Esophagus muscularis mucosa (tissue), 4 donors: ENCODE measurements at regions not wholly inside any gene's neighbourhood (a gene's known extent, or its start where the extent isn't known, plus 50 kb on each side); places are given as distances from the start of the nearest gene placed in this dataset.

Experiments used
- DNase-seq: peaks from one replicate; pipeline ENCODE4 v3.0.0-alpha.2; 2017; ENCODE audit errors: extremely low spot score
- H3K27ac ChIP-seq, 4 donors: fragments of 200-600 bp; sonication (generic); replicated peaks in 1 of 4; 1 replicate in 3 of 4; 2 replicates in 1 of 4; pipeline ENCODE4 v1.5.1; 2016 to 2019; ENCODE audit warnings: mild to moderate bottlenecking in 1 of 4
- H3K27me3 ChIP-seq, 4 donors: fragments of 200-600 bp; sonication (generic); one replicate each; pipeline versions ENCODE4 v1.5.1 to v1.6.0; 2016 to 2019
- H3K36me3 ChIP-seq, 4 donors: fragments of 200-600 bp; sonication (generic); one replicate each; pipeline ENCODE4 v1.5.1; 2016 to 2019
- H3K4me1 ChIP-seq, 4 donors: fragments of 200-600 bp; sonication (generic); one replicate each; pipeline ENCODE4 v1.5.1; 2016 to 2019
- H3K4me3 ChIP-seq, 4 donors: fragments of 200-600 bp; sonication (generic); 1 replicate in 2 of 4; 2 replicates in 2 of 4; pipeline ENCODE4 v1.5.1; 2016 to 2019; ENCODE audit warnings: mild to moderate bottlenecking in 4 of 4, moderate library complexity in 1 of 4
- H3K9me3 ChIP-seq, 4 donors: fragments of 200-600 bp; sonication (generic); 1 replicate in 3 of 4; 2 replicates in 1 of 4; pipeline ENCODE4 v1.5.1; 2016 to 2019
- EP300 ChIP-seq: sonication (generic); formaldehyde crosslinking; IDR thresholded peaks from one replicate; pipeline ENCODE4 v1.6.1; 2017; ENCODE audit warnings: antibody characterized with exemption
- POLR2A ChIP-seq: fragments of 450-650 bp; IDR thresholded peaks from one replicate; pipeline ENCODE4 v1.6.1; 2017; ENCODE audit warnings: antibody characterized with exemption, moderate library complexity, mild to moderate bottlenecking, low read depth
- POLR2AphosphoS5 ChIP-seq, 2 donors: sonication (generic); formaldehyde crosslinking; IDR thresholded peaks; one replicate each; pipeline ENCODE4 v1.6.1; 2017; ENCODE audit warnings: antibody characterized with exemption in 2 of 2
- WGBS: methylation state at CpG from one replicate; pipeline ENCODE4 v1.1.5; 2018; 5-methylcytosine and 5-hydroxymethylcytosine counted together
- intact Hi-C: fragments of 100-400 bp; cut with DNase I; formaldehyde crosslinking; loops from one replicate; pipeline ENCODE4 v1.15.1; 2023
- TF ChIP-seq, protein P1 (sequence below), 3 experiments: fragments of 200-600 bp in 2 of 3; fragments of 450-650 bp in 1 of 3; sonication (generic) in 2 of 3; IDR thresholded peaks; one replicate each; pipeline ENCODE4 v1.5.1; 2017 to 2019; ENCODE audit warnings: antibody characterized with exemption in 3 of 3, mild to moderate bottlenecking in 2 of 3, moderate library complexity in 1 of 3

DNA sequence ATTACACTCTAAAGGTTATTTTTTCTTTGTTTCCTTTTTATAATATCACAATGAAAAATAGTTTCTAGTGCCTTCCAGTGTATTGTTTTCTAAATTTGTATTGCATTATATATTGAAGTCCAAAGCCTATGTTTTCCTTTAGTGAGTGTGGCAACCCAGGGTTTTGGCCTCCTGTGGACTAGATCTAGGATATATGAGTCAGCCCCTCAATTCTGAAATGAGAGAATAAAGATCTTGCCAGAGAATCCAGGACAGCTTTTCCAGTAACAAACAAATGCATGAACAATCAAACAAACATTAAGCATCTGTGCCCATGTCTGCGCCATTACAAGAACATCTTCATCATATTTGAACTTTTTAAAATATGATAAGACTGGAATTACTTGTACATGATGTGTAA is 70.7 kb upstream of the SSTR1 start:
- H3K4me3 ChIP-seq, result no peak overlapping the region
- no peak overlapping the region for H3K27ac ChIP-seq
- no peak for TF ChIP-seq POLR2AphosphoS5 (IDR thresholded peaks at IDR 0.05)
- TF ChIP-seq, protein P1, sequence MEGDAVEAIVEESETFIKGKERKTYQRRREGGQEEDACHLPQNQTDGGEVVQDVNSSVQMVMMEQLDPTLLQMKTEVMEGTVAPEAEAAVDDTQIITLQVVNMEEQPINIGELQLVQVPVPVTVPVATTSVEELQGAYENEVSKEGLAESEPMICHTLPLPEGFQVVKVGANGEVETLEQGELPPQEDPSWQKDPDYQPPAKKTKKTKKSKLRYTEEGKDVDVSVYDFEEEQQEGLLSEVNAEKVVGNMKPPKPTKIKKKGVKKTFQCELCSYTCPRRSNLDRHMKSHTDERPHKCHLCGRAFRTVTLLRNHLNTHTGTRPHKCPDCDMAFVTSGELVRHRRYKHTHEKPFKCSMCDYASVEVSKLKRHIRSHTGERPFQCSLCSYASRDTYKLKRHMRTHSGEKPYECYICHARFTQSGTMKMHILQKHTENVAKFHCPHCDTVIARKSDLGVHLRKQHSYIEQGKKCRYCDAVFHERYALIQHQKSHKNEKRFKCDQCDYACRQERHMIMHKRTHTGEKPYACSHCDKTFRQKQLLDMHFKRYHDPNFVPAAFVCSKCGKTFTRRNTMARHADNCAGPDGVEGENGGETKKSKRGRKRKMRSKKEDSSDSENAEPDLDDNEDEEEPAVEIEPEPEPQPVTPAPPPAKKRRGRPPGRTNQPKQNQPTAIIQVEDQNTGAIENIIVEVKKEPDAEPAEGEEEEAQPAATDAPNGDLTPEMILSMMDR (IDR thresholded peaks at IDR 0.05), result no peak
- no peaks in the 10 kb centered on the region for H3K9me3 ChIP-seq
- WGBS, result 100% methylated on average over 1 of the region's 1 CpG
- H3K36me3 ChIP-seq, result no peaks in the 10 kb centered on the region
- H3K4me1 ChIP-seq, result no peaks in the 10 kb centered on the region
- intact Hi-C loops, result no loop called here
- DNase-seq, result no peak
- H3K27me3 ChIP-seq, result no peaks in the 10 kb centered on the region

DNA sequence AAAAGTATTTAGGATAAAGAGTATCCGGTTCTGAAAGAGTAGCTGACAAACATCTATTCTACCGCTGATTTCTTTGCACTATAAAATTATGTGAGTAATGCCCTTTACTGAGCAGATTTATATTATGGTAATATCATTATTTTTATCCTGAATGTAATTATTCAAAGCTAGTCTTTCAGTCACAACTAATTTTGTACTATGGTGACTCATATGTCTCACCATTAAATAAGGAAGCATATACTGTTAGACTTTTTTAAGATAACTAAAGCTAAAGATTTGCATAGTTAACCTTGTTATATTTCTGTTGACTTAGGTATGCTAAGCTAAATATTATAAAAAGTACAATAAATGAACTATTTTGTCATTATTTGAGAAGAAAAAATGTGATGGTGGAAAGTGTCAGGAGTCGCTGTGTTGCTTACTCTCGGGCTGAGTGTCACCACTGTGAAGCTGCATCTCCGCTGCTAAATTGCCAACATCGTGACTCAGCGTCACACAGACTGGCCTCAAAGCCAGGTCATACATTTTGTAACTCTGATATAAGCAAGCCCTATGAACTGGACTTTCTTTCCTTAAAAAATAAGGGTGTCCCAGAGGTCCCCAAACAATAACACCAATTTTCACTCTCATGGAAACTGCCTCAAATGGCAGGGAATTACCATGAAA is 69.1 kb upstream of the SSTR1 start:
- Histone ChIP-seq H3K4me1 (no peaks in the 10 kb centered on the region), H3K9me3 (no peaks in the 10 kb centered on the region), H3K27me3 (no peaks in the 10 kb centered on the region), H3K27ac (no peak overlapping the region), H3K36me3 (no peaks in the 10 kb centered on the region), H3K4me3 (no peak overlapping the region)
- TF ChIP-seq POLR2AphosphoS5 (IDR thresholded peaks at IDR 0.05), result no peak
- no peak for TF ChIP-seq POLR2A
- TF ChIP-seq, protein P1 (IDR thresholded peaks at IDR 0.05), result no peak
- no peak for TF ChIP-seq EP300
- DNase-seq, result no peak
- intact Hi-C loops, result no loop called here
- 89% methylated on average over 7 of the region's 7 CpGs for whole genome bisulfite sequencing

DNA sequence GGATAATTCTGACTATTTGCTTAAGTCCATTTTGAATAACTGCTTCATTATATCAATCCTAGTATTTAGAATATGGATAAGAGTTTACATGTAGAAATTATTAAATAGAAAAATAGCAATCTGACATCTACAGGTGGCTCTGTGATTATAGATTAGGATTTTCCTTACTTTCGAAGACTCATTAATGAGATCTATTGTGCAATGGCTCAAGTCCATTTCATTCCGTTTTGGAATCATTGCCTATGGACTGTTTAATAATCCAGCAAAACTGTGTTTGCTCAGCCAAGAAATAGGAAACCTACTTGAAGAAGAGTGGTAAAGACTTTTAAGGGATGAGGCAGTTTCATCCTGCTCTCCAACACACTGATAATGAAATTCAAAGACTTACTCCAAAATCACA is 67.8 kb upstream of the SSTR1 start:
- Histone ChIP-seq H3K9me3 (no peaks in the 10 kb centered on the region), H3K4me3 (no peak overlapping the region), H3K27ac (no peak overlapping the region), H3K27me3 (no peaks in the 10 kb centered on the region), H3K36me3 (no peaks in the 10 kb centered on the region), H3K4me1 (no peaks in the 10 kb centered on the region)
- intact Hi-C loops, result no loop called here
- 84% methylated on average over 2 of the region's 2 CpGs for WGBS
- no peak for DNase-seq
- TF ChIP-seq, protein P1 (IDR thresholded peaks at IDR 0.05), result no peak
- TF ChIP-seq POLR2AphosphoS5 (IDR thresholded peaks at IDR 0.05) (no peak), POLR2A (no peak), EP300 (no peak)

DNA sequence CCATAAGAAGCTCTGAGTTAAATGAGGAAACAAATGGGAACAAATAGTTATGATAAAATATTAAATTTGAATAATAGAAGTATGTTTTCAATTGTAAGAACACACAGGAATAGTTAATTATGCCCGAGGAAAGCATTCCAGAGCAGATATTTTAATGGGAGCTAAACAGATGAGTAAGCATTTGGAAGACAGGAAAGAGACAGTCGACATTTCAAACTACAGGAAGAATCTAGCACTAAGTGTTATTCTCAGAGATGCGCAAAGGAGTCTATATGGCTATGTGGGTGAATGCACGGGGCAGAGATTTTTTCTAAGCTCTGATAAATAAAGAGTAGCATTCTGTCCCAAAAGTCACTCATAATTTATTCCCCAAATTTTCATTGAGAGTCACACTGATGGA is 64.5 kb upstream of the SSTR1 start:
- Histone ChIP-seq H3K9me3 (no peaks in the 10 kb centered on the region), H3K27me3 (no peaks in the 10 kb centered on the region), H3K27ac (no peak overlapping the region), H3K36me3 (no peaks in the 10 kb centered on the region), H3K4me3 (no peak overlapping the region), H3K4me1 (no peaks in the 10 kb centered on the region)
- no peak for DNase-seq
- intact Hi-C loops, result no loop called here
- 75% methylated on average over 4 of the region's 4 CpGs for WGBS
- TF ChIP-seq, protein P1 (IDR thresholded peaks at IDR 0.05), result no peak
